HG02885 (cell line): ENCODE measurements at regions not wholly inside any gene's neighbourhood (a gene's known extent, or its start where the extent isn't known, plus 50 kb on each side); places are given as distances from the start of the nearest gene placed in this dataset.
A peak's percentile ranks its signal among the peaks of the same experiment; 100 is the strongest.
"Not testable (repeated sequence)": the region's sequence is repeated elsewhere in the genome, so short reads cannot be mapped to it uniquely, and the experiment has no call there.

ENCODE experiments used
- ATAC-seq: cut with Tn5 transposase; IDR thresholded peaks from one replicate; pipeline ENCODE4 v1.9.1; 2021; ENCODE audit warnings: mild to moderate bottlenecking; ENCODE audit not compliant: unreplicated experiment, poor library complexity

DNA sequence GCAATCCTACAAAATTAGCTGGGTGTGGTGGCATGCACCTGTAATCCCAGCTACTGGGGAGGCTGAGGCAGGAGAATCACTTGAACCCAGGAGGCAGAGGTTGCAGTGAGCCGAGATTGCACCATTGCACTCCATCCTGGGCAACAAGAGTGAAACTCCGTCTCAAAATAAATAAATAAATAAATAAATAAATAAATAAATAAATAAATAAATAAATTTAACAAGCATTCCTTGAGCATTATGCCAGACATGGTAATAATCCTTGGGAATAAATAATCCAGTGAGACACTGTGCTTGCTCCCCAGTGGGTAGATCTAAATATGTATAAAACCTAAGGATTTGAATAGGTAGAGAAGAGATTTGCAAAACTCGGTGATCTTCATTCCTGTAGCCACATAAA lies 228.4 kb downstream of the MAGEB5 start:
- ATAC-seq = not testable (repeated sequence)

DNA sequence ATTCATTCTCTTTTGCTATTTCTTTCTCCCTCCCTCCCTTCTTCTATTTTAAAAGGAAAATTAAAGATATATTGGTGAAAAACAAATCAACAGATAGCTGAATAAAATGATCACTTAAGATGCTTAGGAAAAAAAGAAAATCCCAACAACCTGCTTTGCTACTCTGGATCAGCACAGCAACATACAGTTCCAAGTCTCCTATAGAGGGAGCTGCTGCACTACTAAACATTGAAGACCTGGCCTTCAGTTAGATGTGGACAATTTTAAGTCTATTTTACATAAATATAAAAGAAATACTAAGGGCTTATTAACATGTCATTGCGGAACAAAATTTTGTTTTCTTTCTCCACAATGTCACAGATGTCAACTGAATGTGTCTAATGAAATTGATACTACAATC lies 226.4 kb downstream of the MAGEB5 start:
- ATAC-seq = no peak

DNA sequence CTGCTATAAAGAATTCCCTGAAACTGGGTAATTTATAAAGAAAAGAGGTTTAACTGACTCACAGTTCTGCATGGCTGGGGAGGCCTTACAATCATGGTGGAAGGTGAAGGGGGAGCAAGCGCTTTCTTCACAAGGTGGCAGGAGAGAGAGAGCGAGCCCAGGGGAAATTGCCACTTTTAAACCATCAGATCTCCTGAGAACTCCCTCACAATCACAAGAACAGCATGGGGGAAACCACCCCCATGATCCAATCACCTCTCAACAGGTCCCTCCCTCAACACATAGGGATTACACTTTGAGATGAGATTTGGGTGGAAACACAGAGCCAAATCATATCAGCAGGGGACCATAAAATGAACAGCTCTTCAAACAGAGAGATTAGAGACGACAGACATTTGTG lies 198.6 kb downstream of the MAGEB5 start:
- no peak for ATAC-seq

DNA sequence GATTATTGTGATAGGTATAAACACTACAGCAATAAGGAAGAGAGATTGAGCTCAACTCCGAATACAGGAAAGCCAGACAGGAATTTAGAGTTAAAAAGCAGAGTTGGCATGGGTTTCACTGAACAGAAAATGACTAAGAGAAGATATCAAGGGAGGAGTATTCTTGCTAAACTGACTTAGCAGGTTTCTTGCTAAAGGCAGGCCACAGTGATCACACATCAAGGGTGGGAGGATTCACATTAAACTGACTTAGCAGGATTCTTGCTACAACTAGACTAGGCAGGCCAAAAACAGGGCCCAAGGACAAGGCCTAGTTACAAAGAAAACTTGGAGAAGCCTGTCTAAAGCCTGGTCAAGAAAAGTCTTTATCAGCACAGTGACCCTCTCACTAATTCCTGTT lies 195.1 kb downstream of the MAGEB5 start:
- no peak for ATAC-seq

DNA sequence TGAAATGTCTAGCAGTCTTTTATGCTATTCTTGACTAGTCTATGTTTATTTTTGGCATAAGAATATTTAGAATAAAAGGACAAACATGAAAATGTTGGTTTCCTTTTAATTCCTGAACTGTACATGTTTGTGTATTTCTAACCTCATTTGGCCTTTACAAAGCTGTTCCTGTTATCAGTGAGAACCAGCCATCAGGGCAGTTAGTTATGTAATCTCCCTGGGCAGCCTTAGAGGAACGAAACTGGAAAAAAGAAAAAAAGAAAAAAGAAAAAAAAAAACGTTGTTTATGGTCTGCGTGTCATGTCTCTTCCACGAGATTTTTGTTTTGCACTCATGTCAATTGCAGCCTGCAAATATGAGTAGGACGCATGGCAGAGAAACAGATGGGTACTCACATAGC lies 193.7 kb downstream of the MAGEB5 start:
- ATAC-seq = no peak

- no peak for ATAC-seq
Measured at GRCh38 chrX:26387906-26388305, 171.9 kb downstream of the MAGEB5 start.

- ATAC-seq = no peak
Measured at GRCh38 chrX:26376037-26376708, 160.2 kb downstream of the MAGEB5 start.

GRCh38 chrX:26375346-26375745 lies 159.4 kb downstream of the MAGEB5 start:
- no peak for ATAC-seq

- peak; percentile 50 for ATAC-seq
Measured at GRCh38 chrX:26373829-26374228, 157.9 kb downstream of the MAGEB5 start.

DNA sequence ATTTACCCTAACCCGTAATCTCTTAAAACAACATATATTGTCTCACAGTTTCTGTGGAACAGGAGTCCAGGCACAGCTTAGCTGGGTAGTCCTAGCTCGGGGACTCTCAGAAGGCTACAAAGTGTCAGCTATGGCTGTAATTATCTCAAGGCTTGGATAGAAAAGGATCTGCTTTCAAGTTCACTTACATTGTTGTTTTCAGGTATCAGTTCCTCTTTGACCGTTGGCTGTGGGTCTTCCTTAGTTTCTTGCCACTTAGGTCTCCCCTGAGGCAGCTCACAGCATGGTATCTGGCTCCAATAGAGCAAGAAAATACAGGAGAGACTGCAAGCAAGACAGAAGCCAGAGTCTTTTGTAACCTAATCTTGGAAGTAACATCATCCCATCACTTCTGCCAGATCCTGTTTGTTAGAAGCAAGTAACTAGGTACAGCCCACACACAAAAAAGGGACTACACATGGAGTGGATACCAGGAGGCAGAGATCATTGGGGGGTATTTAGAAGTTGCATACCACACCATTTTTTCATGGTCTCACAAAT lies 137.0 kb downstream of the MAGEB5 start:
- peak; percentile 59 for ATAC-seq

DNA sequence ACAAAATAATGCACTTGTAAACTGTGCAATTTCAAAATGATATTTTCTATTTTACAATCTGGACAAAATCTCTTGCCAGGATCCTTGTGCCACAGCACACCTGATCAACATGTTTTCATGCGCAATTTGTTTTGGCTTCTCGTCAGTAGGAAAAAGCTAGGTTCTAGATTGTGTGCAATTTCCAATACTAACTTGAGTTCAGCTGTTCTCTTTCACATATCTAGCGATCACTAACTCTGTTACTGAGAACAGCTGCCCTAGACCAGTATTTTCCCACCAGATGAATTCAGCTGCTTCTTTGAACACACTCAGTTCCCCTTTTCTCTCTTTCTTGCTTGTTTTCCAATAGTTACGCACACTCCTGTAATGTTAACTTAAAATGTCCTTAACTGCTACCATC lies 131.2 kb downstream of the MAGEB5 start:
- no peak for ATAC-seq

DNA sequence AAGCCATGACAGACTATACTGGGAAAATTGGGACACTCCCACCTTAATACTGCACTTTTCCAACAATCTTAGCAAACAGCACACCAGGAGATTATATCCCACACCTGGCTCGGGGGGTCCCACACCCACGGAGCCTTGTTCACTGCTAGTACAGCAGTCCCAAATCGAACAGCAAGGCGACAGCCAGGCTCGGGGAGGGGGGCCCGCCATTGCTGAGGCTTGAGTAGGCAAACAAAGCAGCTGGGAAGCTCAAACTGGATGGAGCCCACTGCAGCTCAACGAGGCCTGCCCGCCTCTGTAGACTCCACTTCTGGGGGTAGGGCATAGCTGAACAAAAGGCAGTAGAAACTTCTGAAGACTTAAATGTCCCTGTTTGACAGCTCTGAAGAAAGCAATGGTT lies 118.3 kb downstream of the MAGEB5 start:
- ATAC-seq = no peak

DNA sequence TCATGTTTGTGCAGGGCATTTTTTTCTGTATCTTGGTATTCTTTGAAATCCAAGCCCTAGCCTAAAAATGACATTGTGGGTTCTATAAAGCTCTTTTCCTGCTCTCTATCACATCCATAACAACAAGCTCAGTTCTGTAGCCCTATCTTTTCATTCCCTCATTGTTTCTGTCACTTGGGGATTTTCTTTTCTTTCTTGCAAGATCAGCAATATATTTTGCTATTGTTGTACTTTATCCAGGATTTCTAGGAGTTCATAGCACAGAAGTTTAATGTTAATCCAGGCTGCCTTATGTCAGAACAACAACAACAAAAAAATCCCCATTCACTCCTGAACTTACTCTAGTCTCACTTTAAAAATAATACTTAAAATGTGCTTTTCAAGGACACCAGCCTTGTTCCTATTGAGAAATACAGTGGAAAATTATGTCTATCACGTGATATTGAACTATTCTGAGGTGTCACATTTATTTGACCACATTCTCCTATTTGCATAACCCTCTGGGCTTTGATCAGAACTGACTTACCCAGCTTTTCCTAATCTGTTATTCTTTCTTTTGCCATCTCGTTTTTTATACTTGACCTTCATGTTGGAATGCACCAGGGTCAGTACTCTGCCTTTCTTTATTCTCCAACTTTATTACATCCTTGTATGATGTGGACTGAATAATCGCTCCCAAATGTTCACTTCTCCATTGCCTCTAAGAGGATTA lies 112.8 kb downstream of the MAGEB5 start:
- no peak for ATAC-seq

DNA sequence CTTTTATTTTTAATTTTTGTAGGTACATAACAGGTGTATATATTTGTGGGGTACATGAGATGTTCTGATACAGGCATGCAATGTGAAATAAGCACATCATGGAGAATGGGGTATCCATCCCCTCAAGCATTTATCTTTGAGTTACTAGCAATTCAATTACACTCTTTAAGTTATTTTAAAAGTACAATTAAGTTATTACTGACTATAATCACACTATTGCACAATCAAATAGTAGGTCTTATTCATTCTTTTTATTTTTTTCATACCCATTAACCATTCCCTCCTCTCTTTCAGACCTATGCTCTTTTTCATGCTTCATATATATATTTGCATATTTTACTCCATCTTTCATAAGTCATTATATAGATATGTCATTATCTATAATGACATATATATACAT lies 93.3 kb downstream of the MAGEB5 start:
- ATAC-seq = no peak

DNA sequence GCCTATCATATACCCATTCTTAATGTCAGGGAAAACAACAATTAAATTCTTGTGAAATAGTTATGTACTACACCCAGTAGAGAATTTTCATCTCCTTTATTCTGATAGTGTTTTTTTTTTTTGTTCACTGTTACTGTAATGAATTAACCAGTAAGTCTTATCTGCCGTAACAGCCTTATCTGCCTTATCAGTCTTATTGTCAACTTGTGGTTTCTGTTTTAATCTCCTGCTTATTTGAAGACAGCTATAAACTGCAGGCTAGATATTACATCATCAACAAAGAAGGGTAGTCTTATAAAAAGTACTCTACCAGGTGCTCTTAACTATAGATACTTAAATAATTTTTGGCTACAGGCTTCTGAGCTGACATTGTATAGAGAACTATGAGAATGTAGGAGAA lies 79.5 kb downstream of the MAGEB5 start:
- no peak for ATAC-seq

- no peak for ATAC-seq
Measured at GRCh38 chrX:26286836-26287235, 70.9 kb downstream of the MAGEB5 start.
